ENCODE measurements at regions not wholly inside any gene's neighbourhood (a gene's known extent, or its start where the extent isn't known, plus 50 kb on each side); places are given as distances from the start of the nearest gene placed in this dataset.

DNA sequence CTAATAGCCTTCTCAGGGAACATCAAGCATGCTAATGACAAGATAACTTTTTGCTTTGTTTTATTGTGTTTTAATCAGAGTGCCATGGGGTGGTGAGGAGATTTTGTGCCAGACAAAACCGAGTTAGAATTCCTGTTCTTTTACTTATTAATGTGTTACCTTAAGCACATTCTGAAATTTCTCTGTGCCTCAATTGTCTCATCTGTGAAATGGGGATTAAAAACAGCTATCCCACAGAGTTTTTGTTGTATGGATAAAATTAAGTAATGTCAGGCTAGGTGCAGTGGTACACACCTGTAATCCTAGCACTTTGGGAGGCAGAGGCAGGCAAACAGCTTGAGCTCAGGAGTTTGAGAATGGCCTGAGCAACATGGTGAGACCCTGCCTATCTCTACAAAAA is 138.0 kb downstream of the PROX1 start:
- TF ChIP-seq, protein P1, sequence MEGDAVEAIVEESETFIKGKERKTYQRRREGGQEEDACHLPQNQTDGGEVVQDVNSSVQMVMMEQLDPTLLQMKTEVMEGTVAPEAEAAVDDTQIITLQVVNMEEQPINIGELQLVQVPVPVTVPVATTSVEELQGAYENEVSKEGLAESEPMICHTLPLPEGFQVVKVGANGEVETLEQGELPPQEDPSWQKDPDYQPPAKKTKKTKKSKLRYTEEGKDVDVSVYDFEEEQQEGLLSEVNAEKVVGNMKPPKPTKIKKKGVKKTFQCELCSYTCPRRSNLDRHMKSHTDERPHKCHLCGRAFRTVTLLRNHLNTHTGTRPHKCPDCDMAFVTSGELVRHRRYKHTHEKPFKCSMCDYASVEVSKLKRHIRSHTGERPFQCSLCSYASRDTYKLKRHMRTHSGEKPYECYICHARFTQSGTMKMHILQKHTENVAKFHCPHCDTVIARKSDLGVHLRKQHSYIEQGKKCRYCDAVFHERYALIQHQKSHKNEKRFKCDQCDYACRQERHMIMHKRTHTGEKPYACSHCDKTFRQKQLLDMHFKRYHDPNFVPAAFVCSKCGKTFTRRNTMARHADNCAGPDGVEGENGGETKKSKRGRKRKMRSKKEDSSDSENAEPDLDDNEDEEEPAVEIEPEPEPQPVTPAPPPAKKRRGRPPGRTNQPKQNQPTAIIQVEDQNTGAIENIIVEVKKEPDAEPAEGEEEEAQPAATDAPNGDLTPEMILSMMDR (IDR thresholded peaks at IDR 0.05) = no peak
- TF ChIP-seq POLR2A (IDR thresholded peaks at IDR 0.05) = no peak

Data from uterus (tissue), 2 donors.